Heart left ventricle (tissue), 16 donors: ENCODE measurements at regions not wholly inside any gene's neighbourhood (a gene's known extent, or its start where the extent isn't known, plus 50 kb on each side); places are given as distances from the start of the nearest gene placed in this dataset.

ENCODE experiments used
- ATAC-seq, 4 donors: fragments of 200-7000 bp; cut with Tn5 transposase; one replicate each; pipeline ENCODE4 v1.9.1; 2020 to 2022; ENCODE audit warnings: moderate library complexity in 4 of 4, mild to moderate bottlenecking in 3 of 4, moderate number of reproducible peaks in 1 of 4
- DNase-seq, 5 donors: peaks; one replicate each; pipeline ENCODE4 v3.0.0-alpha.2; 2020
- H3K27ac ChIP-seq, 12 donors: fragments of 200-600 bp; sonication (generic) in 4 of 12; one replicate each; pipeline versions ENCODE4 v1.5.0 to v1.8.0; 2016 to 2022; ENCODE audit warnings: mild to moderate bottlenecking in 2 of 12
- H3K27me3 ChIP-seq, 9 donors: fragments of 200-600 bp; sonication (generic) in 2 of 9; one replicate each; pipeline versions ENCODE4 v1.5.1 to v1.8.0; 2016 to 2022; ENCODE audit warnings: mild to moderate bottlenecking in 3 of 9
- H3K36me3 ChIP-seq, 9 donors: fragments of 200-600 bp; sonication (generic) in 2 of 9; one replicate each; pipeline versions ENCODE4 v1.5.0 to v1.8.0; 2018 to 2022; ENCODE audit warnings: mild to moderate bottlenecking in 2 of 9
- H3K4me1 ChIP-seq, 12 donors: fragments of 200-600 bp; sonication (generic) in 4 of 12; one replicate each; pipeline versions ENCODE4 v1.5.0 to v1.8.0; 2016 to 2022; ENCODE audit warnings: mild to moderate bottlenecking in 3 of 12
- H3K4me3 ChIP-seq, 12 donors: fragments of 200-600 bp; sonication (generic) in 4 of 12; one replicate each; pipeline versions ENCODE4 v1.5.0 to v1.8.0; 2017 to 2022; ENCODE audit warnings: mild to moderate bottlenecking in 9 of 12, moderate library complexity in 4 of 12
- H3K9me3 ChIP-seq, 12 donors: fragments of 200-600 bp; sonication (generic) in 4 of 12; one replicate each; pipeline versions ENCODE4 v1.5.0 to v1.8.0; 2016 to 2022; ENCODE audit warnings: mild to moderate bottlenecking in 1 of 12
- CTCF ChIP-seq, 12 donors: fragments of 200-600 bp; sonication (generic) in 4 of 12; IDR thresholded peaks; one replicate each; pipeline versions ENCODE4 v1.5.0 to v1.8.0; 2018 to 2022; ENCODE audit warnings: antibody characterized with exemption in 12 of 12, mild to moderate bottlenecking in 5 of 12
- POLR2A ChIP-seq, 2 donors: fragments of 450-650 bp; IDR thresholded peaks; one replicate each; pipeline ENCODE4 v1.6.1; 2017; ENCODE audit warnings: antibody characterized with exemption in 2 of 2, mild to moderate bottlenecking in 2 of 2, moderate library complexity in 2 of 2
- WGBS, 4 donors: extraction: QIAGEN DNeasy Blood & Tissue Kit in 2 of 4; methylation state at CpG; one replicate each; pipeline versions ENCODE4 v1.1.5 to v1.1.7; 2013 to 2018; 5-methylcytosine and 5-hydroxymethylcytosine counted together
- intact Hi-C, 10 donors: fragments of 100-400 bp; cut with DNase I; formaldehyde crosslinking; loops; one replicate each; pipeline versions ENCODE4 v1.11.1 to v1.14.2; 2022
- donor health status: ischemic (EF 13 %, LVEDD 7.1; RV severe dilation, severe dysfunction).
- donor health status: healthy with polysubstance abuse.
- donor health status: DM: no; HTN: yes; CAD: no.
- donor health status: DM: no; HTN: no; CAD: no.
- donor health status: ischemic (EF 25% LVEDD 6.9; RV normal size, moderate dysfunction).
- donor health status: ischemic (EF 25% LVEDD 5.7; RV mildly dilated, moderate dysfunction).
- donor health status: healthy.
- donor health status: DM: yes; HTN: yes; CAD: no.
- donor health status: ischemic (EF 35%, LVEDD 5.7; RV mildly dilated, moderate dysfunction).
- donor health status: nonischemic (EF 11% LVEDD 7.7; RV severe dilation, severe dysfunction).
- donor health status: DM: yes; HTN: yes; CAD: no.
- donor health status: PGD.
- donor health status: ischemic (EF 29% LVEDD 5.4; RV normal size, mild dysfunction).
- donor health status: nonischemic (EF 23%, LVEDD 6.1; RV moderate dilation, normal function).

- H3K27me3 ChIP-seq: no peaks in the 10 kb centered on the region
- DNase-seq (no peak), ATAC-seq (no peak)
- H3K4me3 ChIP-seq: no peak overlapping the region
- H3K27ac ChIP-seq: no peak overlapping the region
- intact Hi-C loops: no loop called here
- WGBS, 4 donors: 88 to 97% (median 95%) methylated on average over 2 of the region's 2 CpGs
- TF ChIP-seq CTCF (IDR thresholded peaks at IDR 0.05): no peak
- no peak for TF ChIP-seq POLR2A (IDR thresholded peaks at IDR 0.05)
- peaks cover 0 to 9% (median 0%) of the 10 kb centered on the region in 12 donors for H3K9me3 ChIP-seq
- H3K4me1 ChIP-seq: peaks cover 0 to 10% (median 2%) of the 10 kb centered on the region in 12 donors
- H3K36me3 ChIP-seq: no peaks in the 10 kb centered on the region
These were observed 332.4 kb downstream of the NUAK1 start for GRCh38 chr12:105806400-105806770.

- Histone ChIP-seq H3K27ac (no peak overlapping the region), H3K9me3 (peaks cover 0 to 9% (median 0%) of the 10 kb centered on the region in 12 donors), H3K27me3 (no peaks in the 10 kb centered on the region), H3K36me3 (no peaks in the 10 kb centered on the region), H3K4me3 (no peak overlapping the region), H3K4me1 (peaks cover 0 to 9% (median 0%) of the 10 kb centered on the region in 12 donors)
- intact Hi-C loops: no loop called here
- WGBS, 4 donors: 65 to 73% (median 72%) methylated on average over 1 of the region's 1 CpG
- no peak for TF ChIP-seq CTCF (IDR thresholded peaks at IDR 0.05)
- TF ChIP-seq POLR2A (IDR thresholded peaks at IDR 0.05): no peak
- DNase-seq (no peak), ATAC-seq (no peak)
These were observed 326.4 kb downstream of the NUAK1 start for GRCh38 chr12:105812366-105812765.

GRCh38 chr12:105813201-105813600 lies 325.6 kb downstream of the NUAK1 start:
- H3K4me1 ChIP-seq: peaks cover 0 to 9% (median 0%) of the 10 kb centered on the region in 12 donors
- H3K9me3 ChIP-seq: peaks cover 0 to 9% (median 0%) of the 10 kb centered on the region in 12 donors
- H3K27ac ChIP-seq: no peak overlapping the region
- DNase-seq (no peak), ATAC-seq (no peak)
- 83 to 94% (median 89%) methylated on average over 5 of the region's 5 CpGs for WGBS, 4 donors
- H3K27me3 ChIP-seq: no peaks in the 10 kb centered on the region
- intact Hi-C loops: no loop called here
- no peak overlapping the region for H3K4me3 ChIP-seq
- no peaks in the 10 kb centered on the region for H3K36me3 ChIP-seq
- TF ChIP-seq CTCF (IDR thresholded peaks at IDR 0.05): no peak
- no peak for TF ChIP-seq POLR2A (IDR thresholded peaks at IDR 0.05)

GRCh38 chr12:105814283-105814682 lies 324.5 kb downstream of the NUAK1 start:
- no peak for DNase-seq
- Histone ChIP-seq H3K27ac (no peak overlapping the region), H3K9me3 (peaks cover 0 to 9% (median 0%) of the 10 kb centered on the region in 12 donors), H3K4me1 (peaks cover 0 to 9% (median 0%) of the 10 kb centered on the region in 12 donors), H3K4me3 (no peak overlapping the region), H3K27me3 (no peaks in the 10 kb centered on the region), H3K36me3 (no peaks in the 10 kb centered on the region)
- TF ChIP-seq CTCF (IDR thresholded peaks at IDR 0.05) (no peak), POLR2A (IDR thresholded peaks at IDR 0.05) (no peak)
- peak in 1 of 4 donors; percentile 34 for ATAC-seq
- WGBS, 4 donors: 71 to 76% (median 75%) methylated on average over 4 of the region's 4 CpGs
- intact Hi-C loops: no loop called here
